HUDEP-2 (cell line): ENCODE measurements at regions not wholly inside any gene's neighbourhood (a gene's known extent, or its start where the extent isn't known, plus 50 kb on each side); places are given as distances from the start of the nearest gene placed in this dataset.
A peak's percentile ranks its signal among the peaks of the same experiment; 100 is the strongest.

Experiments
- DNase-seq, 76 experiments: peaks; one replicate each; lab custom pipeline; 2025; ENCODE audit not compliant: unreplicated experiment in 76 of 76; lab: John Stamatoyannopoulos, UW

GRCh38 chr6:146865756-146866379 is 267.1 kb downstream of the ADGB start:
- DNase-seq: no peak

GRCh38 chr6:146866731-146867414 is 268.1 kb downstream of the ADGB start:
- no peak for DNase-seq

GRCh38 chr6:146868671-146869209 is 270.0 kb downstream of the ADGB start:
- no peak for DNase-seq

GRCh38 chr6:146870760-146871159 is 272.0 kb downstream of the ADGB start:
- DNase-seq: no peak

GRCh38 chr6:146871611-146872425 is 273.0 kb downstream of the ADGB start:
- no peak for DNase-seq

- DNase-seq: no peak
Observed at GRCh38 chr6:146872426-146872785, 273.6 kb downstream of the ADGB start.

- DNase-seq: no peak
Observed at GRCh38 chr6:146874278-146875018, 275.7 kb downstream of the ADGB start.

GRCh38 chr6:146875927-146876270 is 277.1 kb downstream of the ADGB start:
- DNase-seq: no peak

- DNase-seq: peak in 68 of 76 experiments; percentile 20 to 98 (median 74)
Observed at GRCh38 chr6:146876271-146877151, 277.7 kb downstream of the ADGB start.

GRCh38 chr6:146878168-146878951 is 279.6 kb downstream of the ADGB start:
- peak in 3 of 76 experiments; percentile 12 to 15 (median 15) for DNase-seq

- DNase-seq: no peak
Observed at GRCh38 chr6:146878952-146879340, 280.2 kb downstream of the ADGB start.

GRCh38 chr6:146879406-146880117 is 280.8 kb downstream of the ADGB start:
- DNase-seq: no peak

GRCh38 chr6:146881228-146882181 is 282.7 kb downstream of the ADGB start:
- no peak for DNase-seq

- no peak for DNase-seq
Observed at GRCh38 chr6:146883640-146884531, 285.1 kb downstream of the ADGB start.

- DNase-seq: no peak
Observed at GRCh38 chr6:146884728-146885127, 286.0 kb downstream of the ADGB start.

GRCh38 chr6:146885708-146886457 is 287.1 kb downstream of the ADGB start:
- no peak for DNase-seq
